HCT116 (cell line): ENCODE measurements at regions not wholly inside any gene's neighbourhood (a gene's known extent, or its start where the extent isn't known, plus 50 kb on each side); places are given as distances from the start of the nearest gene placed in this dataset.

Source experiments
- ATAC-seq: fragments of 200-7000 bp; cut with Tn5 transposase; 2 replicates; pipeline ENCODE4 v1.9.1; 2020; ENCODE audit warnings: mild to moderate bottlenecking, moderate library complexity
- BruUV-seq: library from RNA; stranded (reverse); fragments of 400-500 nt; replicated peaks from 2 replicates; lab custom pipeline; 2021; lab: Mats Ljungman, UMichigan
- CTCF ChIA-PET: fragments of 300-600 bp; sonication (Branson Sonifier 250); formaldehyde crosslinking; loops from one replicate; lab custom pipeline; 2021; ENCODE audit warnings: antibody characterized with exemption; lab: Charles Lee
- POLR2A ChIA-PET: fragments of 300-600, 350-600 bp; sonication (Branson Sonifier 250); formaldehyde crosslinking; loops from one replicate; lab custom pipeline; 2021; ENCODE audit warnings: antibody characterized with exemption; lab: Charles Lee
- RAD21 ChIA-PET, 2 experiments: fragments of 300-600 bp; sonication (Branson Sonifier 250); formaldehyde crosslinking; loops; one replicate each; lab custom pipeline; 2023; ENCODE audit warnings: low total read pairs in 2 of 2; ENCODE audit not compliant: uncharacterized antibody in 2 of 2, unreplicated experiment in 2 of 2, low non-redundant PET in 1 of 2; lab: Charles Lee
- DNase-seq: peaks from one replicate; pipeline ENCODE4 v3.0.0-alpha.2; 2010; ENCODE audit warnings: low read depth, low spot score
- H2AFZ ChIP-seq: fragments of 200-600 bp; shearing (Covaris generic), sonication (generic); 2 replicates; pipeline ENCODE4 v1.6.1; 2017; ENCODE audit warnings: low read depth, mixed run types, mixed read lengths, antibody characterized with exemption, low read length; ENCODE audit not compliant: poor library complexity, severe bottlenecking
- H3K27ac ChIP-seq: 2 replicates; pipeline ENCODE4 v1.5.1; 2012; ENCODE audit warnings: low read depth, low read length
- H3K27me3 ChIP-seq: fragments of 200-600 bp; sonication (generic); 2 replicates; pipeline ENCODE4 v1.6.1; 2016; ENCODE audit warnings: mixed run types, low read length, mixed read lengths; ENCODE audit not compliant: insufficient read depth
- H3K36me3 ChIP-seq, 2 experiments: fragments of 200-500 bp in 1 of 2; fragments of 200-600 bp in 1 of 2; sonication (Bioruptor generic) in 1 of 2; sonication (generic) in 1 of 2; 2 replicates each; pipeline versions ENCODE4 v1.5.1 to v1.6.1; 2014 to 2016; ENCODE audit warnings: low read length in 2 of 2, inconsistent platforms in 1 of 2, mixed read lengths in 1 of 2, mixed run types in 1 of 2; ENCODE audit not compliant: insufficient read depth in 2 of 2, control insufficient read depth in 1 of 2
- H3K4me1 ChIP-seq, 2 experiments: fragments of 200-600 bp in 1 of 2; sonication (generic) in 1 of 2; 2 replicates each; pipeline versions ENCODE4 v1.5.1 to v1.6.1; 2012 to 2017; ENCODE audit warnings: low read length in 2 of 2, inconsistent platforms in 1 of 2, mild to moderate bottlenecking in 1 of 2, mixed read lengths in 1 of 2, mixed run types in 1 of 2, moderate library complexity in 1 of 2; ENCODE audit not compliant: insufficient read depth in 2 of 2, control insufficient read depth in 1 of 2
- H3K4me2 ChIP-seq: fragments of 200-600 bp; sonication (generic); 2 replicates; pipeline ENCODE4 v1.6.1; 2017; ENCODE audit warnings: mixed run types, low read length, mixed read lengths
- H3K4me3 ChIP-seq, 2 experiments: fragments of 200-600 bp in 1 of 2; sonication (generic) in 1 of 2; replicated peaks in 1 of 2; 2 replicates each; pipeline ENCODE4 v1.5.1; 2011 to 2016; ENCODE audit warnings: low read length in 2 of 2, control low read depth in 1 of 2, low read depth in 1 of 2, mild to moderate bottlenecking in 1 of 2, mixed read lengths in 1 of 2, mixed run types in 1 of 2
- H3K79me2 ChIP-seq: fragments of 200-600 bp; sonication (generic); 2 replicates; pipeline ENCODE4 v1.6.1; 2017; ENCODE audit warnings: mild to moderate bottlenecking, mixed run types, low read length, moderate library complexity, mixed read lengths; ENCODE audit not compliant: insufficient read depth
- H3K9ac ChIP-seq: fragments of 200-600 bp; sonication (generic); 2 replicates; pipeline ENCODE4 v1.6.1; 2016; ENCODE audit warnings: low read length, mixed read lengths
- H3K9me2 ChIP-seq: fragments of 200-600 bp; sonication (generic), shearing (Covaris generic); 2 replicates; pipeline ENCODE4 v1.6.1; 2017; ENCODE audit warnings: mixed run types, mild to moderate bottlenecking, moderate library complexity; ENCODE audit not compliant: insufficient read depth
- H3K9me3 ChIP-seq, 2 experiments: fragments of 200-500 bp in 1 of 2; fragments of 200-600 bp in 1 of 2; sonication (Bioruptor generic) in 1 of 2; sonication (generic) in 1 of 2; 2 replicates each; pipeline ENCODE4 v1.6.1; 2014 to 2017; ENCODE audit warnings: low read length in 2 of 2, mixed read lengths in 2 of 2, inconsistent platforms in 1 of 2, low read depth in 1 of 2, mild to moderate bottlenecking in 1 of 2, mixed run types in 1 of 2, moderate library complexity in 1 of 2; ENCODE audit not compliant: control insufficient read depth in 1 of 2, insufficient read depth in 1 of 2
- H4K20me1 ChIP-seq: fragments of 200-600 bp; sonication (generic), shearing (Covaris generic); 2 replicates; pipeline ENCODE4 v1.6.1; 2017; ENCODE audit warnings: mixed run types, mild to moderate bottlenecking, moderate library complexity; ENCODE audit not compliant: insufficient read depth
- ATF3 ChIP-seq: IDR thresholded peaks from 2 replicates; pipeline ENCODE4 v1.6.1; 2012
- CBX3 ChIP-seq: IDR thresholded peaks from 2 replicates; pipeline ENCODE4 v1.6.1; 2012; ENCODE audit warnings: low read depth
- CEBPB ChIP-seq: IDR thresholded peaks from 2 replicates; pipeline ENCODE4 v1.6.1; 2012; ENCODE audit warnings: low read depth
- EGR1 ChIP-seq: IDR thresholded peaks from 2 replicates; pipeline ENCODE4 v1.6.1; 2012; ENCODE audit warnings: low read depth
- ELF1 ChIP-seq: IDR thresholded peaks from 2 replicates; pipeline ENCODE4 v1.6.1; 2012; ENCODE audit warnings: low read depth, borderline replicate concordance
- EZH2 ChIP-seq: fragments of 200-600 bp; sonication (generic); IDR thresholded peaks from 2 replicates; pipeline ENCODE4 v1.6.1; 2017; ENCODE audit warnings: antibody characterized with exemption, mixed run types
- EZH2phosphoT487 ChIP-seq: fragments of 200-600 bp; IDR thresholded peaks from 2 replicates; pipeline ENCODE4 v1.6.1; 2018; ENCODE audit warnings: antibody characterized with exemption, borderline replicate concordance
- JUND ChIP-seq: IDR thresholded peaks from 2 replicates; pipeline ENCODE4 v1.6.1; 2012
- MAX ChIP-seq: IDR thresholded peaks from 2 replicates; pipeline ENCODE4 v1.6.1; 2012
- POLR2A ChIP-seq: IDR thresholded peaks from 2 replicates; pipeline ENCODE4 v1.7.0; 2011; ENCODE audit warnings: borderline replicate concordance; ENCODE audit not compliant: insufficient read depth, insufficient read length; ENCODE audit errors: extremely low read depth
- POLR2AphosphoS5 ChIP-seq: IDR thresholded peaks from 2 replicates; pipeline ENCODE4 v1.6.1; 2011; ENCODE audit warnings: mild to moderate bottlenecking, low read depth, low read length, moderate library complexity
- RAD21 ChIP-seq: IDR thresholded peaks from 2 replicates; pipeline ENCODE4 v1.6.1; 2012; ENCODE audit warnings: low read depth, mild to moderate bottlenecking
- REST ChIP-seq: IDR thresholded peaks from 2 replicates; pipeline ENCODE4 v1.6.1; 2012; ENCODE audit warnings: low read depth
- SIN3A ChIP-seq: IDR thresholded peaks from 2 replicates; pipeline ENCODE4 v1.6.1; 2012; ENCODE audit warnings: low read depth
- SP1 ChIP-seq: IDR thresholded peaks from 2 replicates; pipeline ENCODE4 v1.6.1; 2012; ENCODE audit warnings: low read depth
- SRF ChIP-seq: IDR thresholded peaks from 2 replicates; pipeline ENCODE4 v1.6.1; 2012; ENCODE audit warnings: low read depth
- TCF7L2 ChIP-seq: IDR thresholded peaks from 2 replicates; pipeline ENCODE4 v1.7.0; 2011; ENCODE audit warnings: borderline replicate concordance, inconsistent platforms; ENCODE audit not compliant: insufficient read depth, insufficient read length; ENCODE audit errors: extremely low read depth
- ZBTB33 ChIP-seq: IDR thresholded peaks from 2 replicates; pipeline ENCODE4 v1.6.1; 2011; ENCODE audit warnings: mild to moderate bottlenecking, low read length, moderate library complexity; ENCODE audit not compliant: insufficient replicate concordance; ENCODE audit errors: extremely low read depth
- ZFX ChIP-seq: fragments of 450-650 bp; IDR thresholded peaks from 2 replicates; pipeline ENCODE4 v1.6.1; 2017
- ZNF274 ChIP-seq: fragments of 200-500 bp; sonication (Bioruptor generic); IDR thresholded peaks from 2 replicates; pipeline ENCODE4 v1.6.1; 2014; ENCODE audit warnings: mild to moderate bottlenecking, low read depth, low read length, inconsistent platforms
- intact Hi-C: fragments of 100-400 bp; cut with micrococcal nuclease; formaldehyde crosslinking; loops from 2 replicates; pipeline ENCODE4 v1.10.0; 2022

- Histone ChIP-seq H3K4me3 (no peak overlapping the region), H3K36me3 (no peaks in the 10 kb centered on the region)
- TF ChIP-seq SRF: no peak
- TF ChIP-seq REST: no peak
- no peak for TF ChIP-seq MAX
- TF ChIP-seq ZNF274: no peak
- TF ChIP-seq ATF3: no peak
- no peak for TF ChIP-seq EZH2
- TF ChIP-seq EGR1: no peak
- no peak for TF ChIP-seq CBX3
- no peak for TF ChIP-seq ELF1
- TF ChIP-seq POLR2AphosphoS5: no peak
- TF ChIP-seq SIN3A: no peak
- no peak for TF ChIP-seq POLR2A
- TF ChIP-seq TCF7L2: no peak
- TF ChIP-seq ZBTB33: no peak
- TF ChIP-seq ZFX: no peak
- no peak for TF ChIP-seq CEBPB
- TF ChIP-seq RAD21: no peak
- no peak for TF ChIP-seq EZH2phosphoT487
- no peak for TF ChIP-seq SP1
- no peak for TF ChIP-seq JUND
- TF ChIP-seq, all 23 proteins: peak for 0
- no peaks in the 10 kb centered on the region for H4K20me1 ChIP-seq
- H3K27ac ChIP-seq: no peak overlapping the region
- ChIA-PET POLR2A (no interaction called here), CTCF (no interaction called here), RAD21 (no interaction called here)
- no peak overlapping the region for H3K4me2 ChIP-seq
- no peaks in the 10 kb centered on the region for H3K4me1 ChIP-seq
- H3K9me3 ChIP-seq: no peaks in the 10 kb centered on the region
- BruUV-seq: no TSS peak
- DNase-seq (no peak), ATAC-seq (no peak)
- no peak overlapping the region for H3K9ac ChIP-seq
- intact Hi-C loops: no loop called here
- no peak overlapping the region for H2AFZ ChIP-seq
- H3K27me3 ChIP-seq: no peaks in the 10 kb centered on the region
- no peaks in the 10 kb centered on the region for H3K9me2 ChIP-seq
- H3K79me2 ChIP-seq: no peaks in the 10 kb centered on the region
Measured at GRCh38 chr12:69107541-69107940, 131.8 kb upstream of the CPSF6 start.
